D341Med (cell line): ENCODE measurements at regions not wholly inside any gene's neighbourhood (a gene's known extent, or its start where the extent isn't known, plus 50 kb on each side); places are given as distances from the start of the nearest gene placed in this dataset.

Experiments
- DNase-seq: peaks from one replicate; pipeline ENCODE4 v3.0.0; 2012; ENCODE audit warnings: low spot score

- DNase-seq: no peak
These were observed 71.4 kb upstream of the GORAB start for GRCh38 chr1:170460414-170461155.

DNA sequence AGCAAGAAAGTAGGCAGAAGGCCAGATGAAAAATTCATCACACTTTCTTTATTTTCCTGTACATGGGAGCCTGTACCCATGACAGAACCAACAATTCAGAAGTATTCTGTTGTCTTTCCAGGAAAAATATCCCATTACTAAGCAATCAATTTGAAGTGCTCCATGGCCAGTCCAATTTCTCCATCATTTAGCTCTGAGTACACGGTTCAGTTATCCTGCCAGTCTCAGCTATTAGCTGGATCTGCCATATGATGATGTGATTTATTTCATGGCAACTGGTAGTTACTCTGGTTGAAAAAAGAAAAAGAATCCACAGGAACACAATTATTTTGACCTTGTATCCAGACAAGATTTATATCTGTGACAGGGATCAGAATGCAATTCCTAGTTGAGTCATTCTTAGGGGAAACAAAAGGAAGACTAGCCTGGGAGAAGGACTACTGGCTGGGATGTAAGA is 70.6 kb upstream of the GORAB start:
- no peak for DNase-seq

GRCh38 chr1:170461762-170462384 is 70.1 kb upstream of the GORAB start:
- no peak for DNase-seq

GRCh38 chr1:170470121-170470520 is 61.8 kb upstream of the GORAB start:
- no peak for DNase-seq

- no peak for DNase-seq
These were observed 60.4 kb upstream of the GORAB start for GRCh38 chr1:170471398-170472053.

GRCh38 chr1:170481000-170481399 is 51.0 kb upstream of the GORAB start:
- DNase-seq: no peak
